MCF 10A (cell line): ENCODE measurements at regions not wholly inside any gene's neighbourhood (a gene's known extent, or its start where the extent isn't known, plus 50 kb on each side); places are given as distances from the start of the nearest gene placed in this dataset.

Source experiments
- BruUV-seq: library from RNA; stranded (reverse); fragments of 400-500 nt; replicated peaks from 2 replicates; lab custom pipeline; 2021; lab: Mats Ljungman, UMichigan
- CTCF ChIA-PET: fragments of 300-600 bp; sonication (Branson Sonifier 250); formaldehyde crosslinking; extraction: SDS; loops from one replicate; lab custom pipeline; 2021; ENCODE audit warnings: antibody characterized with exemption, inconsistent platforms; lab: Yijun Ruan, JAX
- POLR2A ChIA-PET: fragments of 300-600, 350-650 bp; sonication (Branson Sonifier 250); formaldehyde crosslinking; extraction: SDS; loops from one replicate; lab custom pipeline; 2020; ENCODE audit warnings: antibody characterized with exemption, inconsistent platforms; lab: Yijun Ruan, JAX
- DNase-seq: peaks from one replicate; pipeline ENCODE4 v3.0.0-alpha.2; 2018; ENCODE audit not compliant: unreplicated experiment
- H3K27ac Mint-ChIP-seq: one replicate; pipeline ENCODE4 v1.8.0; 2022; ENCODE audit warnings: mild to moderate bottlenecking, low read depth, mixed read lengths; ENCODE audit not compliant: unreplicated experiment
- H3K27me3 Mint-ChIP-seq: one replicate; pipeline ENCODE4 v1.8.0; 2022; ENCODE audit warnings: mixed read lengths; ENCODE audit not compliant: insufficient read depth, unreplicated experiment
- H3K36me3 Mint-ChIP-seq: one replicate; pipeline ENCODE4 v1.8.0; 2022; ENCODE audit warnings: mild to moderate bottlenecking, moderate library complexity, mixed read lengths; ENCODE audit not compliant: insufficient read depth, unreplicated experiment
- H3K4me1 Mint-ChIP-seq: one replicate; pipeline ENCODE4 v1.8.0; 2022; ENCODE audit warnings: mixed read lengths; ENCODE audit not compliant: insufficient read depth, unreplicated experiment
- H3K4me3 Mint-ChIP-seq: one replicate; pipeline ENCODE4 v1.8.0; 2022; ENCODE audit warnings: mild to moderate bottlenecking, moderate library complexity, mixed read lengths; ENCODE audit not compliant: unreplicated experiment
- H3K9me3 Mint-ChIP-seq: one replicate; pipeline ENCODE4 v1.8.0; 2022; ENCODE audit warnings: mixed read lengths; ENCODE audit not compliant: unreplicated experiment
- intact Hi-C: fragments of 100-400 bp; cut with micrococcal nuclease; formaldehyde crosslinking; loops from 2 replicates; pipeline ENCODE4 v1.14.1; 2022
- TF ChIP-seq, protein P1 (sequence below): fragments of 200-600 bp; IDR thresholded peaks from one replicate; pipeline ENCODE4 v1.8.0; 2022; ENCODE audit warnings: antibody characterized with exemption, mild to moderate bottlenecking; ENCODE audit not compliant: unreplicated experiment

GRCh38 chr5:68562308-68562707, 346.8 kb downstream of the PIK3R1 start:
- H3K27ac Mint-ChIP-seq = no peak overlapping the region
- TF ChIP-seq, protein P1, sequence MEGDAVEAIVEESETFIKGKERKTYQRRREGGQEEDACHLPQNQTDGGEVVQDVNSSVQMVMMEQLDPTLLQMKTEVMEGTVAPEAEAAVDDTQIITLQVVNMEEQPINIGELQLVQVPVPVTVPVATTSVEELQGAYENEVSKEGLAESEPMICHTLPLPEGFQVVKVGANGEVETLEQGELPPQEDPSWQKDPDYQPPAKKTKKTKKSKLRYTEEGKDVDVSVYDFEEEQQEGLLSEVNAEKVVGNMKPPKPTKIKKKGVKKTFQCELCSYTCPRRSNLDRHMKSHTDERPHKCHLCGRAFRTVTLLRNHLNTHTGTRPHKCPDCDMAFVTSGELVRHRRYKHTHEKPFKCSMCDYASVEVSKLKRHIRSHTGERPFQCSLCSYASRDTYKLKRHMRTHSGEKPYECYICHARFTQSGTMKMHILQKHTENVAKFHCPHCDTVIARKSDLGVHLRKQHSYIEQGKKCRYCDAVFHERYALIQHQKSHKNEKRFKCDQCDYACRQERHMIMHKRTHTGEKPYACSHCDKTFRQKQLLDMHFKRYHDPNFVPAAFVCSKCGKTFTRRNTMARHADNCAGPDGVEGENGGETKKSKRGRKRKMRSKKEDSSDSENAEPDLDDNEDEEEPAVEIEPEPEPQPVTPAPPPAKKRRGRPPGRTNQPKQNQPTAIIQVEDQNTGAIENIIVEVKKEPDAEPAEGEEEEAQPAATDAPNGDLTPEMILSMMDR = no peak
- POLR2A ChIA-PET = interaction anchor here (0.6 kb wide), 1 partner anchor 19 kb away, joined by 3 read pairs; no protein-coding TSS in a partner anchor
- DNase-seq = peak; percentile 68
- no peaks in the 10 kb centered on the region for H3K4me1 Mint-ChIP-seq
- BruUV-seq = no TSS peak
- H3K36me3 Mint-ChIP-seq = no peaks in the 10 kb centered on the region
- intact Hi-C loops = no loop called here
- no peaks in the 10 kb centered on the region for H3K27me3 Mint-ChIP-seq
- no peak overlapping the region for H3K4me3 Mint-ChIP-seq
- CTCF ChIA-PET = interaction anchor here (0.6 to 1.0 kb wide), 4 partner anchors 19 to 364 kb away, joined by 3 read pairs; no protein-coding TSS in a partner anchor
- H3K9me3 Mint-ChIP-seq = peaks cover 12% of the 10 kb centered on the region

- H3K4me3 Mint-ChIP-seq = no peak overlapping the region
- no TSS peak for BruUV-seq
- TF ChIP-seq, protein P1 = no peak
- peaks cover 5% of the 10 kb centered on the region for H3K36me3 Mint-ChIP-seq
- H3K27ac Mint-ChIP-seq = no peak overlapping the region
- no peaks in the 10 kb centered on the region for H3K4me1 Mint-ChIP-seq
- peaks cover 12% of the 10 kb centered on the region for H3K9me3 Mint-ChIP-seq
- no peak for DNase-seq
- CTCF ChIA-PET = interaction anchor here (1.3 kb wide), 1 partner anchor 397 kb away, joined by 3 read pairs; no protein-coding TSS in a partner anchor
- POLR2A ChIA-PET = no interaction called here
- no peaks in the 10 kb centered on the region for H3K27me3 Mint-ChIP-seq
- intact Hi-C loops = no loop called here
Observed at GRCh38 chr5:68565427-68565826, 349.9 kb downstream of the PIK3R1 start.

DNA sequence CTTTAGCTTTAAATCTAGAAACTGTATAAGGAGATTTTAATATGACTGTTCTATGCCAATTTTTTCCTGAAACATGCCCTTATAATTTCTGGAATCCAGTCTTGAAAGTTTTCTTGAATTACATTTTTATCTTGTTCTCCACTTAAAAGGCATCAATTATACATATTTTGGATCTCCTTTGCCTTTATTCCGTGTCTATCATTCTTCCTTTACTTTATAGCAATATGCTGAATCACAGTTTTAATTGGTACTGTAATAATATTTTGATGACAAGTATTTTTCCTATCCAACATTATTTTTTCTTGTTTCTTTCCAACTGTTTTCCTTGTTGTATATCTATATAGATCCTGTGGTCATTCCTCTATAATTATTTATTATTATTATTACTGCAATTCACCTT, 361.2 kb downstream of the PIK3R1 start:
- ChIA-PET POLR2A (interaction anchor here (0.6 kb wide), 1 partner anchor 301 kb away, joined by 3 read pairs; no protein-coding TSS in a partner anchor), CTCF (interaction anchor here (0.5 kb wide), 1 partner anchor 348 kb away, joined by 5 read pairs; no protein-coding TSS in a partner anchor)
- H3K4me1 Mint-ChIP-seq = no peaks in the 10 kb centered on the region
- H3K4me3 Mint-ChIP-seq = no peak overlapping the region
- H3K36me3 Mint-ChIP-seq = no peaks in the 10 kb centered on the region
- H3K9me3 Mint-ChIP-seq = peaks cover 26% of the 10 kb centered on the region
- H3K27ac Mint-ChIP-seq = no peak overlapping the region
- TF ChIP-seq, protein P1 = no peak
- BruUV-seq = no TSS peak
- intact Hi-C loops = no loop called here
- DNase-seq = no peak
- H3K27me3 Mint-ChIP-seq = no peaks in the 10 kb centered on the region

GRCh38 chr5:68582284-68582683, 366.7 kb downstream of the PIK3R1 start:
- DNase-seq = no peak
- CTCF ChIA-PET = no interaction called here
- Mint-ChIP-seq H3K27me3 (no peaks in the 10 kb centered on the region), H3K4me1 (no peaks in the 10 kb centered on the region), H3K4me3 (no peak overlapping the region), H3K27ac (no peak overlapping the region), H3K36me3 (no peaks in the 10 kb centered on the region), H3K9me3 (peaks cover 10% of the 10 kb centered on the region)
- BruUV-seq = no TSS peak
- intact Hi-C loops = no loop called here
- TF ChIP-seq, protein P1 = no peak
- POLR2A ChIA-PET = interaction anchor here (0.7 kb wide), 1 partner anchor 11 kb away, joined by 3 read pairs; no protein-coding TSS in a partner anchor
